ENCODE measurements at regions not wholly inside any gene's neighbourhood (a gene's known extent, or its start where the extent isn't known, plus 50 kb on each side); places are given as distances from the start of the nearest gene placed in this dataset.

DNA sequence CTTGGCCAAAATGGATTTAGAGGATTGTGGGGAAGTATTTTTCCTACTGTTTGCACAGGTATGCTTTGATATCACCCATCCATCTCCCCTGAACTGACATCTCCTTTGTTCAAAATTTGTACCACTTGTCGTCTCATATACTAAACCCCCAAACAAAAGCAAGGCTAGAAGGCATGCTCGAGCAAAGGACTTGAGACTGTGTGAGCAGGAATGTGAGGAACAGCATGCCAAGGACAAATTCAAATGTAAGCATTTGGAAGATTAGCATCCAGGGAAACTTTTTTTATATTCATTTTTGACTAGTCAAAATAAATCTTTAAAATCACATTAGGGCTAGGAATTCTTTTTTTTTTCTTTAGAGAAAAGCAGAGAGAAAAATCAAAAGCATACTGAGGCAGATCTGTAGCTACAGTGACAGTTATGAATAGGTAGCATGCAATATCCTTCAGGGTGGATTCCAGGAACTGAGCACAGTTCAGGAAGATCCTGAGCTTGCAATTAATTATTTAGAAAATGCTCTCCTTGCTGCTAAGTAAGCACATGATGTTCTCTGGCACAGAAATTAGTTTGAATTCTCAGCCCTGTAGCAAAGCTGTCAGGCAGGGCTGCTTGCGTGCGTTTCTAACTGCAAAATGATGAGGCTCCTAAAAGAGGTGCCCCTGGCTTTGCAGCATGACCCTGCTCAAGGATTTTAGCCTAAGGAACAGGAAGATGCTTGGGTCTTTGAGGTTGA lies 327.7 kb downstream of the LRIG3 start:
- Histone ChIP-seq H3K27me3 (ENCODE audit: control insufficient read depth, insufficient read depth, low read length) (no peaks in the 10 kb centered on the region), H3K36me3 (ENCODE audit: control insufficient read depth, insufficient read depth, low read length) (no peaks in the 10 kb centered on the region), H3K4me3 (ENCODE audit: low read depth, low read length) (no peak overlapping the region)
- DNase-seq (ENCODE audit: low read depth): no peak
- TF ChIP-seq CTCF (IDR thresholded peaks at IDR 0.05; ENCODE audit: insufficient read depth, low read length, poor library complexity, severe bottlenecking): no peak

DNA sequence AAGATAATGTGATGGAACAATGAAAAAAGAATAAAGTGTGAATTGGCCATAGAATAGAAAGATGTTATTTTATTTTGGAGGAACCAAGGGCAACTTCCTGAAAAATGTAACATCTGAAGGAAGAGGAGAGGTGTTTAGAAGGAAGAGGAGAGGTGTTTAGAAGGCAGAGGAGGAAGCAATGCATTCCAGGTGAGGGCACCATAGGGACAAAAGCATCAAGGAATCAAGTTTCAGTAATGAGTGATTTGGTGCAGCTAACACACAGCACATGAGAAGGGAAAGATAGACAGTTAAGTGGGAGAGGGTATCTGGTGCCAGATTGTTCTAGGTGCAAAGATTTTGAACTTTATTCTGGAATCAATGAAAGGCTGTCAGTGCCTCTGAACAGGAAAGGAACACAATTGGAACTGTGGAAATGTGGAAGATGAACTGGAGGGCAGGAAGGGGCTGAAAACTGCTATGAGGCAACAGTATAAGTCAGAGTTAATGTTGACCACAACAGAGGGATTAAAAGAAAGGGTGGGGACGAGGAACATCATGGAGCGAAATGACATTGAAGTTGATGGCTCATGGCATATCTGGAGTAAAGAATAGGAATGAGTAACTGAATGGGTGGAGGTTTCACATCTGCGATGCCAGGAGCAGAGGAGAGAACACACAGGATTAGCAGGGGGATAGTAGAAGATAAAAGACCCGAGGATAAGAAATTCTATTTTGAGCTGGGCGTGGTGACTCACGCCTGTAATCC lies 326.6 kb downstream of the LRIG3 start:
- H3K27me3 ChIP-seq (ENCODE audit: control insufficient read depth, insufficient read depth, low read length): no peaks in the 10 kb centered on the region
- TF ChIP-seq CTCF (IDR thresholded peaks at IDR 0.05; ENCODE audit: insufficient read depth, low read length, poor library complexity, severe bottlenecking): no peak
- DNase-seq (ENCODE audit: low read depth): no peak
- H3K36me3 ChIP-seq (ENCODE audit: control insufficient read depth, insufficient read depth, low read length): no peaks in the 10 kb centered on the region
- no peak overlapping the region for H3K4me3 ChIP-seq (ENCODE audit: low read depth, low read length)

- H3K4me3 ChIP-seq (ENCODE audit: low read depth, low read length): no peak overlapping the region
- no peak for DNase-seq (ENCODE audit: low read depth)
- no peaks in the 10 kb centered on the region for H3K27me3 ChIP-seq (ENCODE audit: control insufficient read depth, insufficient read depth, low read length)
- no peak for TF ChIP-seq CTCF (IDR thresholded peaks at IDR 0.05; ENCODE audit: insufficient read depth, low read length, poor library complexity, severe bottlenecking)
- no peaks in the 10 kb centered on the region for H3K36me3 ChIP-seq (ENCODE audit: control insufficient read depth, insufficient read depth, low read length)
Measured at GRCh38 chr12:58596381-58596780, 323.9 kb downstream of the LRIG3 start.

- TF ChIP-seq CTCF (IDR thresholded peaks at IDR 0.05; ENCODE audit: insufficient read depth, low read length, poor library complexity, severe bottlenecking): no peak
- no peaks in the 10 kb centered on the region for H3K27me3 ChIP-seq (ENCODE audit: control insufficient read depth, insufficient read depth, low read length)
- H3K4me3 ChIP-seq (ENCODE audit: low read depth, low read length): no peak overlapping the region
- H3K36me3 ChIP-seq (ENCODE audit: control insufficient read depth, insufficient read depth, low read length): no peaks in the 10 kb centered on the region
- no peak for DNase-seq (ENCODE audit: low read depth)
Measured at GRCh38 chr12:58601529-58601928, 318.8 kb downstream of the LRIG3 start.

DNA sequence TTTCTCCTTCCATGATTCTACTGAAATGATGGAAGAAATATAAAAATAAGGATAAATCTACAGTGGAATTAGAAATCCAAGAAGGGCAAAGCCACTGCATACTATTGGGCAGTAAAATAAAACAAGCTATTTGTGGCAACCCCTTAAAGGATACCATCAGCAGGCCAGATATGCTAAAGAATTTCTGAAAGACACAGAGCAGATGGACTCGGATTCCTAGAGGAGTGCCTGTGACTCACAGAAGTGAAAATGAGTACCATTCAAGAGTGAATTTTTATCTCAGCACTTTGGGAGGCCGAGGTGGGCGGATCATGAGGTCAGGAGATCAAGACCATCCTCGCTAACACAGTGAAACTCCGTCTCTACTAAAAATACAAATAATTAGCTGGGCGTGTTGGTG lies 318.1 kb downstream of the LRIG3 start:
- no peak for TF ChIP-seq CTCF (IDR thresholded peaks at IDR 0.05; ENCODE audit: insufficient read depth, low read length, poor library complexity, severe bottlenecking)
- Histone ChIP-seq H3K4me3 (ENCODE audit: low read depth, low read length) (no peak overlapping the region), H3K27me3 (ENCODE audit: control insufficient read depth, insufficient read depth, low read length) (no peaks in the 10 kb centered on the region), H3K36me3 (ENCODE audit: control insufficient read depth, insufficient read depth, low read length) (no peaks in the 10 kb centered on the region)
- DNase-seq (ENCODE audit: low read depth): no peak

Data from kidney epithelial cell (primary cell).